Lung (tissue), 11 donors: ENCODE measurements at regions not wholly inside any gene's neighbourhood (a gene's known extent, or its start where the extent isn't known, plus 50 kb on each side); places are given as distances from the start of the nearest gene placed in this dataset.

ENCODE experiments used
- ATAC-seq: fragments of 200-7000 bp; cut with Tn5 transposase; one replicate; pipeline ENCODE4 v1.9.1; 2020; ENCODE audit warnings: moderate number of reproducible peaks; ENCODE audit not compliant: insufficient read depth, low FRiP score
- DNase-seq, 3 donors: peaks; one replicate each; pipeline ENCODE4 v3.0.0-alpha.2; 2013 to 2017
- H3K27ac ChIP-seq, 2 donors: one replicate each; pipeline ENCODE4 v1.5.1; 2013; ENCODE audit warnings: mild to moderate bottlenecking in 2 of 2, moderate library complexity in 2 of 2, control low read depth in 1 of 2, inconsistent platforms in 1 of 2, low read depth in 1 of 2, low read length in 1 of 2
- H3K27me3 ChIP-seq, 3 donors: one replicate each; pipeline ENCODE4 v1.5.1; 2013; ENCODE audit warnings: low read length in 2 of 3; ENCODE audit not compliant: control insufficient read depth in 3 of 3, insufficient read depth in 3 of 3
- H3K36me3 ChIP-seq, 4 donors: one replicate each; pipeline ENCODE4 v1.5.1; 2013; ENCODE audit warnings: low read length in 4 of 4, mild to moderate bottlenecking in 1 of 4, moderate library complexity in 1 of 4; ENCODE audit not compliant: control insufficient read depth in 4 of 4, insufficient read depth in 4 of 4
- H3K4me1 ChIP-seq, 5 donors: one replicate each; pipeline ENCODE4 v1.5.1; 2013; ENCODE audit warnings: low read length in 5 of 5, mild to moderate bottlenecking in 2 of 5, moderate library complexity in 1 of 5; ENCODE audit not compliant: control insufficient read depth in 5 of 5, insufficient read depth in 5 of 5
- H3K4me3 ChIP-seq: one replicate; pipeline ENCODE4 v1.5.1; 2013; ENCODE audit warnings: mild to moderate bottlenecking, control low read depth, moderate library complexity
- H3K9ac ChIP-seq, 2 donors: one replicate each; pipeline ENCODE4 v1.5.1; 2013; ENCODE audit warnings: low read length in 2 of 2, control low read depth in 1 of 2; ENCODE audit not compliant: insufficient read depth in 1 of 2
- H3K9me3 ChIP-seq, 4 donors: one replicate each; pipeline ENCODE4 v1.5.1; 2013; ENCODE audit warnings: low read length in 3 of 4, mild to moderate bottlenecking in 1 of 4, moderate library complexity in 1 of 4; ENCODE audit not compliant: control insufficient read depth in 4 of 4, insufficient read depth in 3 of 4
- WGBS, 2 donors: extraction: QIAGEN DNeasy Blood & Tissue Kit; methylation state at CpG; one replicate each; pipeline ENCODE4 v1.1.7; 2013; 5-methylcytosine and 5-hydroxymethylcytosine counted together
- TF ChIP-seq, protein P1 (sequence below): IDR thresholded peaks from 2 replicates; pipeline ENCODE4 v1.5.1; 2012; ENCODE audit warnings: mild to moderate bottlenecking; ENCODE audit errors: control extremely low read depth, extremely low read depth
- donor health status: control.
- donor health status: control.
- donor health status: Bipolar disorder and iron deficiency.
- donor health status: healthy.
- donor health status: DM: yes; HTN: yes; CAD: no.

GRCh38 chr2:129457277-129457818 lies 522.1 kb upstream of the RAB6C start:
- H3K36me3 ChIP-seq, result no peaks in the 10 kb centered on the region
- H3K4me3 ChIP-seq, result no peak overlapping the region
- TF ChIP-seq, protein P1, sequence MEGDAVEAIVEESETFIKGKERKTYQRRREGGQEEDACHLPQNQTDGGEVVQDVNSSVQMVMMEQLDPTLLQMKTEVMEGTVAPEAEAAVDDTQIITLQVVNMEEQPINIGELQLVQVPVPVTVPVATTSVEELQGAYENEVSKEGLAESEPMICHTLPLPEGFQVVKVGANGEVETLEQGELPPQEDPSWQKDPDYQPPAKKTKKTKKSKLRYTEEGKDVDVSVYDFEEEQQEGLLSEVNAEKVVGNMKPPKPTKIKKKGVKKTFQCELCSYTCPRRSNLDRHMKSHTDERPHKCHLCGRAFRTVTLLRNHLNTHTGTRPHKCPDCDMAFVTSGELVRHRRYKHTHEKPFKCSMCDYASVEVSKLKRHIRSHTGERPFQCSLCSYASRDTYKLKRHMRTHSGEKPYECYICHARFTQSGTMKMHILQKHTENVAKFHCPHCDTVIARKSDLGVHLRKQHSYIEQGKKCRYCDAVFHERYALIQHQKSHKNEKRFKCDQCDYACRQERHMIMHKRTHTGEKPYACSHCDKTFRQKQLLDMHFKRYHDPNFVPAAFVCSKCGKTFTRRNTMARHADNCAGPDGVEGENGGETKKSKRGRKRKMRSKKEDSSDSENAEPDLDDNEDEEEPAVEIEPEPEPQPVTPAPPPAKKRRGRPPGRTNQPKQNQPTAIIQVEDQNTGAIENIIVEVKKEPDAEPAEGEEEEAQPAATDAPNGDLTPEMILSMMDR, result no peak
- H3K4me1 ChIP-seq, result no peaks in the 10 kb centered on the region
- no peak overlapping the region for H3K9ac ChIP-seq
- no peak for ATAC-seq
- H3K9me3 ChIP-seq, result peaks cover 0 to 2% (median 0%) of the 10 kb centered on the region in 4 donors
- H3K27me3 ChIP-seq, result peaks cover 0 to 6% (median 0%) of the 10 kb centered on the region in 3 donors
- no peak for DNase-seq
- H3K27ac ChIP-seq, result no peak overlapping the region
- 76 to 85% methylated on average over 5 of the region's 5 CpGs for WGBS, 2 donors

DNA sequence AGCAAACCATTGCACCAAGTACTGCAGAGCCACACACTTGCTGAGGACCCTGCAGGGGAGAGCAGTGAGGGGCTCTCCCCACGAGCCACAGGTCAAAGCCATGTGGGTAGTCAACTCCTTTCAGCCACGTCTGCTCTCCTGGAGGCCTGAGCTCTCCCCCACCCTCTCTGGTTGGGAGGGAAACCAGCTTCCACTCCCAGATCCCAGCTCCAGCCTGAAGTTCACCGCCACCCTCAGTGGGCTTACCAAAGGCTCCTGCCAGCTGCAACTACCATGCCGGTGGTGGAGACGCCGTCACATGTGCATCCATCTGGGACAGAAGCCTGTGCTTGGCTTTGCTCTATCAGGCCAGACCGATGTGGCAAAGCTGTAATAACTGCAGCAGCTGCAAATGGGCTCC lies 521.5 kb upstream of the RAB6C start:
- no peak overlapping the region for H3K9ac ChIP-seq
- no peaks in the 10 kb centered on the region for H3K36me3 ChIP-seq
- H3K27me3 ChIP-seq, result peaks cover 0 to 3% (median 0%) of the 10 kb centered on the region in 3 donors
- ATAC-seq, result no peak
- TF ChIP-seq, protein P1, result no peak
- peaks cover 0 to 2% (median 0%) of the 10 kb centered on the region in 4 donors for H3K9me3 ChIP-seq
- no peak for DNase-seq
- no peak overlapping the region for H3K27ac ChIP-seq
- no peak overlapping the region for H3K4me3 ChIP-seq
- 86 to 88% methylated on average over 7 of the region's 7 CpGs for WGBS, 2 donors
- no peaks in the 10 kb centered on the region for H3K4me1 ChIP-seq

GRCh38 chr2:129458436-129458835 lies 521.0 kb upstream of the RAB6C start:
- peaks cover 0 to 3% (median 0%) of the 10 kb centered on the region in 3 donors for H3K27me3 ChIP-seq
- no peak overlapping the region for H3K27ac ChIP-seq
- ATAC-seq (no peak), DNase-seq (no peak)
- H3K4me1 ChIP-seq, result no peaks in the 10 kb centered on the region
- peaks cover 0 to 2% (median 0%) of the 10 kb centered on the region in 4 donors for H3K9me3 ChIP-seq
- TF ChIP-seq, protein P1, result no peak
- no peak overlapping the region for H3K9ac ChIP-seq
- no peak overlapping the region for H3K4me3 ChIP-seq
- WGBS, 2 donors, result 86 to 90% methylated on average over 7 of the region's 7 CpGs
- no peaks in the 10 kb centered on the region for H3K36me3 ChIP-seq
